ENCODE measurements at regions not wholly inside any gene's neighbourhood (a gene's known extent, or its start where the extent isn't known, plus 50 kb on each side); places are given as distances from the start of the nearest gene placed in this dataset.
A peak's percentile ranks its signal among the peaks of the same experiment; 100 is the strongest.
"Not testable (repeated sequence)": the region's sequence is repeated elsewhere in the genome, so short reads cannot be mapped to it uniquely, and the experiment has no call there.

- no peak for DNase-seq (ENCODE audit: low read depth)
Measured at GRCh38 chr5:104327801-104328200, 765.2 kb upstream of the NUDT12 start.

GRCh38 chr5:104326966-104327365 lies 764.4 kb upstream of the NUDT12 start:
- DNase-seq (ENCODE audit: low read depth) = no peak

GRCh38 chr5:104325356-104325755 lies 762.8 kb upstream of the NUDT12 start:
- no peak for DNase-seq (ENCODE audit: low read depth)

- not testable (repeated sequence) for DNase-seq (ENCODE audit: low read depth)
Measured at GRCh38 chr5:104316676-104317075, 754.1 kb upstream of the NUDT12 start.

- no peak for DNase-seq (ENCODE audit: low read depth)
Measured at GRCh38 chr5:104312481-104312880, 749.9 kb upstream of the NUDT12 start.

GRCh38 chr5:104305602-104306001 lies 743.0 kb upstream of the NUDT12 start:
- no peak for DNase-seq (ENCODE audit: low read depth)

GRCh38 chr5:104299998-104300706 lies 737.6 kb upstream of the NUDT12 start:
- no peak for DNase-seq (ENCODE audit: low read depth)

GRCh38 chr5:104298518-104298917 lies 735.9 kb upstream of the NUDT12 start:
- no peak for DNase-seq (ENCODE audit: low read depth)

GRCh38 chr5:104297076-104297475 lies 734.5 kb upstream of the NUDT12 start:
- no peak for DNase-seq (ENCODE audit: low read depth)

- no peak for DNase-seq (ENCODE audit: low read depth)
Measured at GRCh38 chr5:104295991-104296390, 733.4 kb upstream of the NUDT12 start.

- no peak for DNase-seq (ENCODE audit: low read depth)
Measured at GRCh38 chr5:104283136-104283535, 720.5 kb upstream of the NUDT12 start.

GRCh38 chr5:104273725-104274124 lies 711.1 kb upstream of the NUDT12 start:
- no peak for DNase-seq (ENCODE audit: low read depth)

GRCh38 chr5:104267320-104268015 lies 704.9 kb upstream of the NUDT12 start:
- DNase-seq (ENCODE audit: low read depth) = no peak

GRCh38 chr5:104266161-104266560 lies 703.6 kb upstream of the NUDT12 start:
- DNase-seq (ENCODE audit: low read depth) = no peak

- no peak for DNase-seq (ENCODE audit: low read depth)
Measured at GRCh38 chr5:104265531-104266140, 703.0 kb upstream of the NUDT12 start.

- DNase-seq (ENCODE audit: low read depth) = no peak
Measured at GRCh38 chr5:104247260-104247659, 684.7 kb upstream of the NUDT12 start.

- peak; percentile 39 for DNase-seq (ENCODE audit: low read depth)
Measured at GRCh38 chr5:104241046-104241445, 678.5 kb upstream of the NUDT12 start.

- no peak for DNase-seq (ENCODE audit: low read depth)
Measured at GRCh38 chr5:104237586-104237985, 675.0 kb upstream of the NUDT12 start.

- DNase-seq (ENCODE audit: low read depth) = no peak
Measured at GRCh38 chr5:104223885-104224773, 661.5 kb upstream of the NUDT12 start.

- no peak for DNase-seq (ENCODE audit: low read depth)
Measured at GRCh38 chr5:104218200-104218599, 655.6 kb upstream of the NUDT12 start.

GRCh38 chr5:104213216-104213615 lies 650.6 kb upstream of the NUDT12 start:
- DNase-seq (ENCODE audit: low read depth) = no peak

- DNase-seq (ENCODE audit: low read depth) = no peak
Measured at GRCh38 chr5:104199771-104200170, 637.2 kb upstream of the NUDT12 start.

All from fibroblast of gingiva (primary cell).